Tibial artery (tissue), 4 donors: ENCODE measurements at regions not wholly inside any gene's neighbourhood (a gene's known extent, or its start where the extent isn't known, plus 50 kb on each side); places are given as distances from the start of the nearest gene placed in this dataset.
"Not testable (repeated sequence)": the region's sequence is repeated elsewhere in the genome, so short reads cannot be mapped to it uniquely, and the experiment has no call there.

Experiments used
- DNase-seq, 2 donors: peaks; one replicate each; pipeline ENCODE4 v3.0.0-alpha.2; 2019
- H3K27ac ChIP-seq, 2 donors: fragments of 200-600 bp; sonication (generic) in 1 of 2; 1 replicate in 1 of 2; 2 replicates in 1 of 2; pipeline ENCODE4 v1.5.1; 2018 to 2019; ENCODE audit warnings: mild to moderate bottlenecking in 1 of 2
- H3K27me3 ChIP-seq, 2 donors: fragments of 200-600 bp; sonication (generic) in 1 of 2; one replicate each; pipeline versions ENCODE4 v1.5.1 to v1.6.0; 2016 to 2019
- H3K36me3 ChIP-seq, 3 donors: fragments of 200-600 bp; sonication (generic) in 2 of 3; one replicate each; pipeline ENCODE4 v1.5.1; 2016 to 2019; ENCODE audit warnings: mild to moderate bottlenecking in 2 of 3
- H3K4me1 ChIP-seq, 4 donors: fragments of 200-600 bp; sonication (generic) in 2 of 4; 1 replicate in 3 of 4; 2 replicates in 1 of 4; pipeline ENCODE4 v1.5.1; 2016 to 2019
- H3K4me3 ChIP-seq, 2 donors: fragments of 200-600 bp; sonication (generic) in 1 of 2; 1 replicate in 1 of 2; 2 replicates in 1 of 2; pipeline ENCODE4 v1.5.1; 2018 to 2019; ENCODE audit warnings: mild to moderate bottlenecking in 2 of 2
- H3K9me3 ChIP-seq, 3 donors: fragments of 200-600 bp; sonication (generic) in 1 of 3; one replicate each; pipeline ENCODE4 v1.5.1; 2016 to 2019
- intact Hi-C: fragments of 100-400 bp; cut with DNase I; formaldehyde crosslinking; loops from one replicate; pipeline ENCODE4 v1.15.0; 2023; ENCODE audit warnings: low total_unique reads
- TF ChIP-seq, protein P1 (sequence below), 2 experiments: fragments of 200-600 bp in 1 of 2; fragments of 450-650 bp in 1 of 2; IDR thresholded peaks; one replicate each; pipeline ENCODE4 v1.5.1; 2017 to 2019; ENCODE audit warnings: antibody characterized with exemption in 2 of 2, mild to moderate bottlenecking in 1 of 2, moderate library complexity in 1 of 2

DNA sequence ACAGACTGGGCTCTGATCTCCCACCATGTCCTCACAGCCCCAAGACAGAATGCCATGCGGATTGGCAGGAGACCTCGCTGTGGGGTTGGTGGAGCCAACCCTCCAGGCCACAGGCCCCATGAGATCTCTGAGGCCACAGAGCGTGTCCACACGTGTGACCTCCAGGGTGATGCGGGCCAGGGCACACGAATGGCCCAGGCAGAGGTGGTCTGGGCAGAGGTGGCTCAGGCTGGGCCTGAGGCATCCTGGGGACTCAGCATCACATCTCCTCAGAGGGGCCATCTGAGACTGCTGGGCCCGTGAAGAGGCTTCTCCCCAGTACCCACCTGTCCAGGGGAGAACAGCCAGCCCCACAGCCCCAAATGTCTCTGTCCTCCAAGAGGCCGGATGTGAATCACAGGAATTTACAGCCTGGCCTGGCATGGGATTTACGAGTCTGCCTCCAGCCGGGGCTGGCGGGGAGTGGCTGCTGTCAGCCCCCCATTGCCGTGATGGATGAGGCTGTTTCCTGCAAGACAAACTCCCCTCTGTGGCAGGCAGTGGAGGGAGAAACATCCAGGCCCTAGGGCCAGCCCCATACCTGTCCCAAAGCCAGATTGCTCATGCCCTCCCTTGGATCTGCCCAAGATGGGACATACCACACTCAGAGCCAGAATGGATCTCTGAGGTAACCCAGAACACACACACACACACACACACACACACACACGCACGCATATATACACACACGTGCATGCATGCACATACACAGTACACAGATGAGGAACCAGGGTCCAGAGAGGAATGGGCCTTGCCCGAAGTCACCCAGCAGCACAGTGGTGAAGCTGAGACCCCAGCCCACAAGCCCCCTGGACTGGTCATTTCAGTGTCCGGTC lies 208.3 kb downstream of the TBC1D2B start:
- DNase-seq: peak in 1 of 2 donors; percentile 50
- Histone ChIP-seq H3K36me3 (no peaks in the 10 kb centered on the region), H3K27ac (no peak overlapping the region), H3K9me3 (no peaks in the 10 kb centered on the region), H3K4me3 (no peak overlapping the region), H3K4me1 (peaks cover 0 to 6% (median 1%) of the 10 kb centered on the region in 4 donors), H3K27me3 (no peaks in the 10 kb centered on the region)
- intact Hi-C loops: no loop called here
- TF ChIP-seq, protein P1, sequence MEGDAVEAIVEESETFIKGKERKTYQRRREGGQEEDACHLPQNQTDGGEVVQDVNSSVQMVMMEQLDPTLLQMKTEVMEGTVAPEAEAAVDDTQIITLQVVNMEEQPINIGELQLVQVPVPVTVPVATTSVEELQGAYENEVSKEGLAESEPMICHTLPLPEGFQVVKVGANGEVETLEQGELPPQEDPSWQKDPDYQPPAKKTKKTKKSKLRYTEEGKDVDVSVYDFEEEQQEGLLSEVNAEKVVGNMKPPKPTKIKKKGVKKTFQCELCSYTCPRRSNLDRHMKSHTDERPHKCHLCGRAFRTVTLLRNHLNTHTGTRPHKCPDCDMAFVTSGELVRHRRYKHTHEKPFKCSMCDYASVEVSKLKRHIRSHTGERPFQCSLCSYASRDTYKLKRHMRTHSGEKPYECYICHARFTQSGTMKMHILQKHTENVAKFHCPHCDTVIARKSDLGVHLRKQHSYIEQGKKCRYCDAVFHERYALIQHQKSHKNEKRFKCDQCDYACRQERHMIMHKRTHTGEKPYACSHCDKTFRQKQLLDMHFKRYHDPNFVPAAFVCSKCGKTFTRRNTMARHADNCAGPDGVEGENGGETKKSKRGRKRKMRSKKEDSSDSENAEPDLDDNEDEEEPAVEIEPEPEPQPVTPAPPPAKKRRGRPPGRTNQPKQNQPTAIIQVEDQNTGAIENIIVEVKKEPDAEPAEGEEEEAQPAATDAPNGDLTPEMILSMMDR (IDR thresholded peaks at IDR 0.05): no peak

DNA sequence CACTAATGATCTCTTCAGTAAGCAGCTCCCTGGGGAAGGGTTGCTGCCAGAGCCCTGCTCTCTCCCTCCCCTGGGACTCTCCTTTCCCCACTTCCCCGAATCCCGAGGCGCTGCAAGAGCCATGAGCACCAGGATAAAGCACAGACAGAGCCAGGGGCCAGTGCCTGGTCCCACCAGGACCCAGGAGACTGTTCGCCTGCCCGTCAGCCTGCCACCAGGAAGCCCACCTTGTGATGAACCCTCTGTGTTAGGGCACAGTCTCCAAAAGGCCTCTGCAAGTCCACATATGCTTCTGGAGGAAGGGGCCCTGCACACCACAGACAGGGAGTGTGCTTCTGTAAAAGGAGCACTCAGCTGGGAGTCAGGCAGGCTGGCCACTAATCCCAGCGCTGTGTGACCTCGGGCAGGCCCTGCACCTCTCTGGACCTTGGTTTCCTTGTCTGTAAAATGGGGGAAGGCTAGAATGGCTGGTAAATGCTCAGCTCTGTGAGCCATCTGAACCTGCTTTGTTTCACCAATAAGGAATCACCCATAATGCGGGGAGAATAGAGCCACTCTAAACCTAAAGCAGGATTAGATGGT lies 209.4 kb downstream of the TBC1D2B start:
- H3K27me3 ChIP-seq, H3K4me3 ChIP-seq, H3K36me3 ChIP-seq, H3K9me3 ChIP-seq, intact Hi-C loops, H3K4me1 ChIP-seq, H3K27ac ChIP-seq: not testable (repeated sequence)
- DNase-seq: peak in 1 of 2 donors; percentile 39

GRCh38 chr15:77867266-77868047 lies 210.1 kb downstream of the TBC1D2B start:
- Histone ChIP-seq H3K4me1 (peaks cover 0 to 6% (median 1%) of the 10 kb centered on the region in 4 donors), H3K36me3 (no peaks in the 10 kb centered on the region), H3K9me3 (no peaks in the 10 kb centered on the region), H3K27ac (no peak overlapping the region), H3K27me3 (no peaks in the 10 kb centered on the region), H3K4me3 (no peak overlapping the region)
- intact Hi-C loops: no loop called here
- TF ChIP-seq, protein P1 (IDR thresholded peaks at IDR 0.05): no peak
- no peak for DNase-seq

DNA sequence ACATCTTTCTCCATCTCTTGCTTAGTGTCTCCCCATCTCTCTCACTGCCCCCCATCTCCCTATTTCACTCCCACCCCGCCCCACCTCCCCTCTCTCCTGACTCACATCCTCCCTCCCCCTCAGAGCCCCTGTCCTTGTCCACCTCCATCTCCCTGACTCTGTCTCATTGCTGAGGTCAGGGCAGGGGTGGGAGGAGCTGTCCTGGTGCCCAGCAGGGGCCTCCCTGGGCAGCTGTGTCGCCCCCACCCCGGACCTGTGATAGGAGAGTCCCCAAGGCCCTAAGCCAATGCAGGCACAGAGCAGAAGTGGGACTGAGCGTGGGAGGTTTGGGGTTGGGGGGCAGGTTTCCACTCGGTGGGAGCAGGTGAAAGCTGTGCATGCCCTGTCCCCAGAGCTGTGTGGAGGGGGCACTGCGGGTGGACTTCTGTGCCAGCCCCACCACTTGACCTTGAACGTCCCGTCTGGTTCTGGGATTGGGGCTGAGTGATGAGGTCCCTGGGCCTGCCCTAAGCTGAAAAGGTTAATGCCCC lies 210.8 kb downstream of the TBC1D2B start:
- Histone ChIP-seq H3K36me3 (no peaks in the 10 kb centered on the region), H3K4me1 (peaks cover 0 to 6% (median 1%) of the 10 kb centered on the region in 4 donors), H3K27ac (no peak overlapping the region), H3K27me3 (no peaks in the 10 kb centered on the region), H3K4me3 (no peak overlapping the region), H3K9me3 (no peaks in the 10 kb centered on the region)
- TF ChIP-seq, protein P1 (IDR thresholded peaks at IDR 0.05): no peak
- DNase-seq: peak in 1 of 2 donors; percentile 38
- intact Hi-C loops: no loop called here

DNA sequence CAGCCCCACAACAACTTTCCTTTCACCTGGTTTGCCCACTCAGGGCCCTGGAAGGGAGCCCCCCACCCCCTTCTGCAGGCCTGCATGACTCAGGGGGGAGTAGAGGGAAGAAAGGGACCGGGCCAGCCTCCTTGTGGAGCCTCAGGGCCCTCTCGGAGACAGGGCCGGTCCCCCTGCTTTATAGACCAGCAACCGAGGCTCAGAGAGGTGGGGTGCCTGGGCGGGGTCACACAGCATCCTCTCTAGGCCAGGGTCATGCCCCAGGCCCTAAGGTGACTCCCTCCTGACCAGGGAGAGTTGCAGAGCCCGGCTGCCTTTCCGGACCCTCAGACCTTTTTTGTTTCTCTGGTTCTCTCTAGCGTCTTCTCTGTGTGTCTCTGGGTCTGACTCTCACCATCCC lies 211.3 kb downstream of the TBC1D2B start:
- intact Hi-C loops: no loop called here
- Histone ChIP-seq H3K4me1 (peaks cover 0 to 6% (median 1%) of the 10 kb centered on the region in 4 donors), H3K9me3 (no peaks in the 10 kb centered on the region), H3K27ac (no peak overlapping the region), H3K27me3 (no peaks in the 10 kb centered on the region), H3K36me3 (no peaks in the 10 kb centered on the region), H3K4me3 (no peak overlapping the region)
- TF ChIP-seq, protein P1 (IDR thresholded peaks at IDR 0.05): no peak
- peak in 1 of 2 donors; percentile 48 for DNase-seq
